HG03442 (cell line): ENCODE measurements at regions not wholly inside any gene's neighbourhood (a gene's known extent, or its start where the extent isn't known, plus 50 kb on each side); places are given as distances from the start of the nearest gene placed in this dataset.

Source experiments
- ATAC-seq: cut with Tn5 transposase; IDR thresholded peaks from one replicate; pipeline ENCODE4 v1.9.1; 2021; ENCODE audit warnings: mild to moderate bottlenecking, moderate library complexity; ENCODE audit not compliant: unreplicated experiment

- no peak for ATAC-seq
Observed at GRCh38 chr14:34246206-34246605, 215.8 kb downstream of the SPTSSA start.

DNA sequence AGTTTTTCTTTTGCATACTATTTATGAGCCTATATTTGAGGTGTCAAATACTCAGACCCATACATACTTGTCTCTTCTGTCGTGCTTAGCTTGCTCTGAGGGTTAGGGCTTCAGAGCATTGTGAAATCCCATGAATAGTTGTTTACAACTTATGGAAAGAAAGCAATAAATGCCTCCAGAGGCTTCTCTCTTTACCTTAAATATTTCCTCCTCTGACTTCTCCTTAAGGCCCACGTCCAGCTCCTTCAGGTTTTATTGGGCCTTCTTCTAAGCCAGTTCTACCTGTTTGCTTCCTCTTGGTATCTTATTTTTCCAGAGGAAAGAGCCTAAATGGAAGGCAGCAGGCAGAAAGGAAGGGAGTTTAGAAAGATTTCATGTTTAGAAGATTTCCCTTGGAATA lies 218.6 kb downstream of the SPTSSA start:
- no peak for ATAC-seq

GRCh38 chr14:34243001-34243400 lies 219.0 kb downstream of the SPTSSA start:
- no peak for ATAC-seq

GRCh38 chr14:34241185-34241711 lies 220.8 kb downstream of the SPTSSA start:
- no peak for ATAC-seq

GRCh38 chr14:34238610-34239009 lies 223.4 kb downstream of the SPTSSA start:
- ATAC-seq = no peak

- ATAC-seq = no peak
Observed at GRCh38 chr14:34237677-34238076, 224.4 kb downstream of the SPTSSA start.

GRCh38 chr14:34237081-34237480 lies 225.0 kb downstream of the SPTSSA start:
- ATAC-seq = no peak

- ATAC-seq = no peak
Observed at GRCh38 chr14:34235643-34236300, 226.3 kb downstream of the SPTSSA start.

GRCh38 chr14:34234258-34234657 lies 227.8 kb downstream of the SPTSSA start:
- no peak for ATAC-seq

- ATAC-seq = no peak
Observed at GRCh38 chr14:34233619-34234018, 228.4 kb downstream of the SPTSSA start.

- no peak for ATAC-seq
Observed at GRCh38 chr14:34232790-34233189, 229.2 kb downstream of the SPTSSA start.

- no peak for ATAC-seq
Observed at GRCh38 chr14:34231626-34232025, 230.4 kb downstream of the SPTSSA start.

DNA sequence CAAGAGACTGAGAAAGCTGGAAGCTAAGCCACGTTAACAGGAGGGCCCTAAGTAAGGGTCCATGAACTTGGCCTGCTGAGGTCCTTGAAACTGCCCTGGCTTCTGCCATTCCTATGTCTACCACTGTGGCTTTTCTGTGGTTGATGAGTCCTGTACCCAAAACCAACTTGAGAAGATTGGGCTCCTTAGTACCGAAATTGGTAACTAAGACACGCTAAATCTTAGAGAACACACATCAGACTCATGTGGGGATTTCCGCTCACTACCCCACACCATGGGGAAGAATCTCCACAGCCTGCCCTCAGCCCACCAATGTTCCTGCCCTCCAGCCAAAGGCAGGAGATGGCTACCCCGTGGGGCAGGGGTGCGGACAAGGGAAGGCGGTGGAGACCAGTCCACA lies 232.9 kb downstream of the SPTSSA start:
- ATAC-seq = no peak

DNA sequence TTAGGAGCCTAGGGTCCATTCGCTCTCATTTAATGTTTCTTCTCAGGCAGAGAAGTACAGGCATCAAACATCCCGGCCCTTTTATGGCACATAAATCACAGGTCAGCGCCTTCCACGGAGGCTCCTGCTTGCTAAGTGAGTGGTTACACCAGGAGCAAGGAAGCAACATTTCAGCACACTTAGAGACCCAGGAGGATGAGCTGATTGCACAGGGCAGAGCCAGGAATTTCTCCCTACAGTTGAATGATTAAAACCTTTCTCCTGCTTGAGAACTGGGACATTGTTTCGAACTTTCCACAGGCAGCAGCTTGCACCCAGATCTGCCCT lies 233.4 kb downstream of the SPTSSA start:
- no peak for ATAC-seq

- ATAC-seq = peak; percentile 96
Observed at GRCh38 chr14:34227834-34228649, 234.0 kb downstream of the SPTSSA start.

GRCh38 chr14:34224221-34224620 lies 237.8 kb downstream of the SPTSSA start:
- ATAC-seq = no peak

- ATAC-seq = no peak
Observed at GRCh38 chr14:34223373-34224148, 238.5 kb downstream of the SPTSSA start.

GRCh38 chr14:34222867-34223266 lies 239.2 kb downstream of the SPTSSA start:
- ATAC-seq = no peak

- no peak for ATAC-seq
Observed at GRCh38 chr14:34222122-34222521, 239.9 kb downstream of the SPTSSA start.

DNA sequence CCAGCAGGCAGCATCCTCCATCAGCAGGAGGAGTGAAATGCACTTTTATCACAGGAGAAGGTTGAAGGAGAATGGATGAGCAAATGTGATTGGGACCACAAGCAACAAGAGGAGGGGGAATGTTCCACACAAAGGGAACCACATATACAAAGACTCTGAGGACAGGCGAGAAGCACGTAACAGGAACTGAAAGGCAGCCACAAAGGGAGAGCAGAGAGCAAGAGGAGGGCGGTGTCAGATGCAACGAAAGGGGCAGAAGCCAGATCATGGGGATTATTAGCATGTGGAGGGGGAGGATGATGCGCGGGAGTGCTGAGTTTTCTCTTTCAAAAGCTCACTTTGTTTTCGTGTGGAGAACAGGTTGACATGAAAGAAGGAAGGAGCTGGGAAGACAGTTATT lies 241.1 kb downstream of the SPTSSA start:
- ATAC-seq = peak; percentile 96

DNA sequence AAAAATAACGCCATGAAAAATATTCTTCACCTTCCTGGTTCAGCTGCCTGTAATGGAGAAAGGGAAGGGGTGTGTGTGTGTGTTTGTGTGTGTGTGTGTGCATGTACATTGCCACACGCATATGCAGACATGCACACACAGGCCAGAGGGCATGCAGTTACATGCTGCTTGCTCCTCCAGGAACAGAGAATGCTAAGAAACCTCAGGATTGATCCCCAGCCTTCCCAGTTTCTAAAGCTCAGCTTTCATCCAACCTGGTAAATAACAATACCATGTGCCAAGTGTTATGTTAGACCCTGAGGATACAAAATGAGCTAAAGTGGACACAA lies 241.7 kb downstream of the SPTSSA start:
- no peak for ATAC-seq
